ENCODE measurements at regions not wholly inside any gene's neighbourhood (a gene's known extent, or its start where the extent isn't known, plus 50 kb on each side); places are given as distances from the start of the nearest gene placed in this dataset.

DNA sequence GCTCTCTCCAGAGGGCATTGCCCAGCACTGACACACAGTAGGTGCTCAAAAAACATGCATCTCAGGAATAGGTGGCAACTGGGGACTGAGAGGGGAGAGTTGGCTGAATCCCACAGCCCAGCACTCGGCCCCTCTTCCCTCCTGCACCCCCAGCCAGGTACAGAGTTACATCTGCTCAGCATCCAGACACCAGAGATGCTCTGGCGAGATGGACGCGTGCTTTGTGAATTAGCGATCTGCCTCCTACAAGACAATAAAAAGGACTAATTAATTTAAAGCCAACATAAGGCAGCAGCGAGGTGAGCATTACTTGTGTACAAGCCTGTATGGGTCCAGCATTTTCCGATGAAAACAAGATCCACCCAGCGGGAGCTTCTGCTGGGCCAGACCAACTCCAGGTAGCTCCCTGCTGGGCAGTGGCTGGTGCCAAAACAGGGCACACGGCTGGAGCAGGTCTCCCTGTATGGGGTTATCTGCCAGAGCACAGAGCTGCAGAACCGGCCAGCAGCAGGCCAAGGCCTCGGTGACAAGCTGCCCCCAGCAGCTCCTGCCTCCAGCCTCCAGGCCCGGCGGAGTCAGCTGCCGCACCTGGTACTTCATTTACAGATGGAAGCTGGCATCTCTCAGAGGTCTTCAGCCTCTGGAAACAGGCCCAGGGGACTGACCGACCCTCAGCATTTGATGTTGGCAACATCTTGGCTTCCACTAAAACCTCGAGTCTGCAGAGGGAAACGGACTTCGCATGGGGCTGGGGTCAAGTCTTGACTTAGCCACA lies 219.7 kb upstream of the SDK2 start:
- no peaks in the 10 kb centered on the region for H3K79me2 ChIP-seq (ENCODE audit: low read length)

DNA sequence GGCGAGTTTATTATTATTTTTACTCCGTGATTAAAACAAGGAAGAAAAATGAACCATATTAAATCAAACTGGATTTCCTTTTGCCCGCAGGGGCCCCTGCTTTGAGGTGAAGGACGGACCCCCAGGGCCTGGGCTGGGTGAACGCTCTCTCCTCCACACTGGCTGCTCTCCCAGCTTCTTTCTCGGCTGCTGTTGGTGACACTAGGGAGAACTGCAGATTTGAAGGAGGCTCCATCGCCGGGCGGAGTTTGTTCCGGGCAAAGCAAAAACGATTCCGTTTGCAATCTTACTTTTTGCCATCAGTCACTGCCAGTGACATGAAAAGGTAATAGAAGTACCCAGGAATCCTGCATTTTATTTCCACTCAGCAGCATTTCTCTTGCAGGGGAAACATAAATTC lies 221.6 kb upstream of the SDK2 start:
- Histone ChIP-seq H3K9ac (ENCODE audit: low read length) (no peak overlapping the region), H3K9me3 (ENCODE audit: insufficient read depth, low read length) (no peaks in the 10 kb centered on the region), H3K4me3 (ENCODE audit: low read length) (no peak overlapping the region), H3K4me1 (ENCODE audit: low read length) (no peaks in the 10 kb centered on the region), H2AFZ (ENCODE audit: low read depth, low read length) (no peak overlapping the region), H3K79me2 (ENCODE audit: low read length) (no peaks in the 10 kb centered on the region), H3K27me3 (ENCODE audit: low read depth, low read length) (no peaks in the 10 kb centered on the region), H3K27ac (ENCODE audit: low read length) (no peak overlapping the region), H3K36me3 (replicated peaks; ENCODE audit: low read depth, low read length) (no peaks in the 10 kb centered on the region), H4K20me1 (ENCODE audit: insufficient read depth, low read length) (no peaks in the 10 kb centered on the region), H3K4me2 (ENCODE audit: low read length) (no peak overlapping the region)
- TF ChIP-seq, protein P1, sequence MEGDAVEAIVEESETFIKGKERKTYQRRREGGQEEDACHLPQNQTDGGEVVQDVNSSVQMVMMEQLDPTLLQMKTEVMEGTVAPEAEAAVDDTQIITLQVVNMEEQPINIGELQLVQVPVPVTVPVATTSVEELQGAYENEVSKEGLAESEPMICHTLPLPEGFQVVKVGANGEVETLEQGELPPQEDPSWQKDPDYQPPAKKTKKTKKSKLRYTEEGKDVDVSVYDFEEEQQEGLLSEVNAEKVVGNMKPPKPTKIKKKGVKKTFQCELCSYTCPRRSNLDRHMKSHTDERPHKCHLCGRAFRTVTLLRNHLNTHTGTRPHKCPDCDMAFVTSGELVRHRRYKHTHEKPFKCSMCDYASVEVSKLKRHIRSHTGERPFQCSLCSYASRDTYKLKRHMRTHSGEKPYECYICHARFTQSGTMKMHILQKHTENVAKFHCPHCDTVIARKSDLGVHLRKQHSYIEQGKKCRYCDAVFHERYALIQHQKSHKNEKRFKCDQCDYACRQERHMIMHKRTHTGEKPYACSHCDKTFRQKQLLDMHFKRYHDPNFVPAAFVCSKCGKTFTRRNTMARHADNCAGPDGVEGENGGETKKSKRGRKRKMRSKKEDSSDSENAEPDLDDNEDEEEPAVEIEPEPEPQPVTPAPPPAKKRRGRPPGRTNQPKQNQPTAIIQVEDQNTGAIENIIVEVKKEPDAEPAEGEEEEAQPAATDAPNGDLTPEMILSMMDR (IDR thresholded peaks at IDR 0.05; ENCODE audit: low read depth, low read length): no peak
- TF ChIP-seq EZH2phosphoT487 (IDR thresholded peaks at IDR 0.05; ENCODE audit: low read depth): no peak

More for the DNA sequence above, 219.7 kb upstream of the SDK2 start:
- Histone ChIP-seq H3K9ac (ENCODE audit: low read length) (no peak overlapping the region), H3K27ac (ENCODE audit: low read length) (no peak overlapping the region), H3K27me3 (ENCODE audit: low read depth, low read length) (no peaks in the 10 kb centered on the region), H4K20me1 (ENCODE audit: insufficient read depth, low read length) (no peaks in the 10 kb centered on the region), H3K4me2 (ENCODE audit: low read length) (no peak overlapping the region), H3K4me3 (ENCODE audit: low read length) (no peak overlapping the region), H3K4me1 (ENCODE audit: low read length) (no peaks in the 10 kb centered on the region), H2AFZ (ENCODE audit: low read depth, low read length) (no peak overlapping the region), H3K9me3 (ENCODE audit: insufficient read depth, low read length) (no peaks in the 10 kb centered on the region), H3K36me3 (replicated peaks; ENCODE audit: low read depth, low read length) (no peaks in the 10 kb centered on the region)
- TF ChIP-seq, protein P1 (IDR thresholded peaks at IDR 0.05; ENCODE audit: low read depth, low read length): no peak
- TF ChIP-seq EZH2phosphoT487 (IDR thresholded peaks at IDR 0.05; ENCODE audit: low read depth): no peak

DNA sequence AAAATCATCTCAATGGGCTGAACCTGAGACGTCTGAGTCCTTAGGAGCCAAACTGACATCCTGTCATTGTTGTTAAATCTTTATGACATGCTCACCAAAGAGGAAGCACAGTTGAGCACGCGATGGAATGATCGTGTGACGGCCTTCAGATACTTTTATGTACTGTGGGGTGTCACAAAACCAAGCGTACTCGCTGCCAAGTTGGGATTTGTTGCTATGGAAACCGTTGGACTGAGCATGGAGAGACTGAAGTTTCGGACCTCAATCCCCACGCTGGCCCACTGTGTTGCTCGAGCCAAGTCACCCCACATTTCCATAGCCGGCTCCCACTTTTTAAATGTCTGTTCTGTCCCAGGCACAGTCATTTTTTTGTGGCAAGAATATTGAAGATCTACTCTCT lies 222.8 kb upstream of the SDK2 start:
- TF ChIP-seq, protein P1 (IDR thresholded peaks at IDR 0.05; ENCODE audit: low read depth, low read length): no peak
- TF ChIP-seq EZH2phosphoT487 (IDR thresholded peaks at IDR 0.05; ENCODE audit: low read depth): no peak
- no peak overlapping the region for H3K9ac ChIP-seq (ENCODE audit: low read length)
- no peaks in the 10 kb centered on the region for H3K9me3 ChIP-seq (ENCODE audit: insufficient read depth, low read length)

DNA sequence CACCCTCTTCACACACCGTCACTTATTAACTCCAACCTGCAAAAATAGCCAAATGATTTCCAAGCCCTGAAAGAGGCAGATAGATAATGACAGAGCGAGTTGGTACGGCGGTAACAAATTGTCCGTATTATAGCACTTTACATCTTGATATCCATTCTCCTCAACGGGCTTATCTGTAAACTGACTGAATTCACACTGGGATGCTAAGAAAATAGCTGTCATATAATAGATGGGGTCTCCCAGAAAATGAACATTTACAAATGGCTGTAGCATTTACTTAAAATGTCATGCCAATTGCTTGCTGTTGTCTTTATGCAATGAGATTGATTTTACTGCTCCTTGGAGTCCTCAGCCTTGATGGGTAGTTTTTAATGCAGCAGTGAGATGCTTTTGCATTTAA lies 225.8 kb upstream of the SDK2 start:
- Histone ChIP-seq H4K20me1 (ENCODE audit: insufficient read depth, low read length) (no peaks in the 10 kb centered on the region), H3K27me3 (ENCODE audit: low read depth, low read length) (no peaks in the 10 kb centered on the region), H3K4me3 (ENCODE audit: low read length) (no peak overlapping the region), H3K27ac (ENCODE audit: low read length) (no peak overlapping the region), H3K36me3 (replicated peaks; ENCODE audit: low read depth, low read length) (no peaks in the 10 kb centered on the region), H2AFZ (ENCODE audit: low read depth, low read length) (no peak overlapping the region), H3K9ac (ENCODE audit: low read length) (no peak overlapping the region), H3K4me1 (ENCODE audit: low read length) (peaks cover 17% of the 10 kb centered on the region), H3K9me3 (ENCODE audit: insufficient read depth, low read length) (no peaks in the 10 kb centered on the region), H3K4me2 (ENCODE audit: low read length) (no peak overlapping the region), H3K79me2 (ENCODE audit: low read length) (no peaks in the 10 kb centered on the region)
- TF ChIP-seq, protein P1 (IDR thresholded peaks at IDR 0.05; ENCODE audit: low read depth, low read length): no peak
- no peak for TF ChIP-seq EZH2phosphoT487 (IDR thresholded peaks at IDR 0.05; ENCODE audit: low read depth)

More for the DNA sequence above, 222.8 kb upstream of the SDK2 start:
- H4K20me1 ChIP-seq (ENCODE audit: insufficient read depth, low read length): no peaks in the 10 kb centered on the region
- no peaks in the 10 kb centered on the region for H3K36me3 ChIP-seq (replicated peaks; ENCODE audit: low read depth, low read length)
- H2AFZ ChIP-seq (ENCODE audit: low read depth, low read length): no peak overlapping the region
- no peaks in the 10 kb centered on the region for H3K79me2 ChIP-seq (ENCODE audit: low read length)
- no peak overlapping the region for H3K4me2 ChIP-seq (ENCODE audit: low read length)
- no peaks in the 10 kb centered on the region for H3K4me1 ChIP-seq (ENCODE audit: low read length)
- H3K27ac ChIP-seq (ENCODE audit: low read length): no peak overlapping the region
- H3K27me3 ChIP-seq (ENCODE audit: low read depth, low read length): no peaks in the 10 kb centered on the region
- no peak overlapping the region for H3K4me3 ChIP-seq (ENCODE audit: low read length)

Measured in OCI-LY3 (cell line).